ENCODE measurements at regions not wholly inside any gene's neighbourhood (a gene's known extent, or its start where the extent isn't known, plus 50 kb on each side); places are given as distances from the start of the nearest gene placed in this dataset.

GRCh38 chrX:23505531-23506303 is 161.6 kb upstream of the PRDX4 start:
- TF ChIP-seq CTCF (IDR thresholded peaks at IDR 0.05): no peak
- no peak for TF ChIP-seq POLR2A (IDR thresholded peaks at IDR 0.05)
- 56 to 68% methylated on average over 6 of the region's 6 CpGs for WGBS, 2 donors
- DNase-seq (no peak), ATAC-seq (no peak)
- Histone ChIP-seq H3K36me3 (replicated peaks in 1 of 2; ENCODE audit: insufficient read depth in 1 of 2, low read depth in 2 of 2) (no peaks in the 10 kb centered on the region), H3K27me3 (no peaks in the 10 kb centered on the region), H3K4me3 (no peak overlapping the region), H3K4me1 (peaks cover 31% of the 10 kb centered on the region), H3K27ac (peak overlapping the region; percentile 54 to 80 (median 72)), H3K9me3 (no peaks in the 10 kb centered on the region)
- intact Hi-C loops (cut with DNase I): no loop called here

- Histone ChIP-seq H3K36me3 (replicated peaks in 1 of 2; ENCODE audit: insufficient read depth in 1 of 2, low read depth in 2 of 2) (no peaks in the 10 kb centered on the region), H3K27me3 (no peaks in the 10 kb centered on the region), H3K4me1 (peaks cover 17% of the 10 kb centered on the region), H3K9me3 (no peaks in the 10 kb centered on the region), H3K4me3 (no peak overlapping the region), H3K27ac (no peak overlapping the region)
- DNase-seq (no peak), ATAC-seq (no peak)
- WGBS, 2 donors: 82 to 86% methylated on average over 1 of the region's 1 CpG
- TF ChIP-seq CTCF (IDR thresholded peaks at IDR 0.05) (no peak), POLR2A (IDR thresholded peaks at IDR 0.05) (no peak)
- intact Hi-C loops (cut with DNase I): no loop called here
These were observed 158.0 kb upstream of the PRDX4 start for GRCh38 chrX:23509256-23509655.

- TF ChIP-seq POLR2A (IDR thresholded peaks at IDR 0.05): no peak
- TF ChIP-seq CTCF (IDR thresholded peaks at IDR 0.05): no peak
- WGBS, 2 donors: 18 to 23% methylated on average over 2 of the region's 2 CpGs
These were observed 155.5 kb upstream of the PRDX4 start for GRCh38 chrX:23511793-23512192.

GRCh38 chrX:23513121-23513520 is 154.2 kb upstream of the PRDX4 start:
- Histone ChIP-seq H3K27ac (no peak overlapping the region), H3K27me3 (no peaks in the 10 kb centered on the region), H3K4me1 (no peaks in the 10 kb centered on the region), H3K36me3 (replicated peaks in 1 of 2; ENCODE audit: insufficient read depth in 1 of 2, low read depth in 2 of 2) (no peaks in the 10 kb centered on the region), H3K4me3 (no peak overlapping the region), H3K9me3 (no peaks in the 10 kb centered on the region)
- DNase-seq (no peak), ATAC-seq (no peak)
- TF ChIP-seq POLR2A (IDR thresholded peaks at IDR 0.05): no peak
- TF ChIP-seq CTCF (IDR thresholded peaks at IDR 0.05): no peak
- 32 to 40% methylated on average over 2 of the region's 2 CpGs for WGBS, 2 donors
- intact Hi-C loops (cut with DNase I): no loop called here

More at GRCh38 chrX:23511793-23512192, 155.5 kb upstream of the PRDX4 start:
- H3K27me3 ChIP-seq: no peaks in the 10 kb centered on the region
- DNase-seq (no peak), ATAC-seq (peak; percentile 40)
- H3K36me3 ChIP-seq (replicated peaks in 1 of 2; ENCODE audit: insufficient read depth in 1 of 2, low read depth in 2 of 2): no peaks in the 10 kb centered on the region
- H3K27ac ChIP-seq: no peak overlapping the region
- H3K4me1 ChIP-seq: no peaks in the 10 kb centered on the region
- no peak overlapping the region for H3K4me3 ChIP-seq
- intact Hi-C loops (cut with DNase I): no loop called here
- no peaks in the 10 kb centered on the region for H3K9me3 ChIP-seq

- ATAC-seq (no peak), DNase-seq (no peak)
- no peaks in the 10 kb centered on the region for H3K9me3 ChIP-seq
- no peaks in the 10 kb centered on the region for H3K36me3 ChIP-seq (replicated peaks in 1 of 2; ENCODE audit: insufficient read depth in 1 of 2, low read depth in 2 of 2)
- no peak overlapping the region for H3K27ac ChIP-seq
- H3K4me3 ChIP-seq: no peak overlapping the region
- H3K27me3 ChIP-seq: no peaks in the 10 kb centered on the region
- intact Hi-C loops (cut with DNase I): no loop called here
- TF ChIP-seq POLR2A (IDR thresholded peaks at IDR 0.05) (no peak), CTCF (IDR thresholded peaks at IDR 0.05) (no peak)
- no peaks in the 10 kb centered on the region for H3K4me1 ChIP-seq
- WGBS, 2 donors: 93 to 100% methylated on average over 2 of the region's 2 CpGs
These were observed 153.2 kb upstream of the PRDX4 start for GRCh38 chrX:23514082-23514481.

Data from body of pancreas (tissue), 4 donors.